Calu3 (cell line): ENCODE measurements at regions not wholly inside any gene's neighbourhood (a gene's known extent, or its start where the extent isn't known, plus 50 kb on each side); places are given as distances from the start of the nearest gene placed in this dataset.

Source experiments
- BruUV-seq: library from RNA; stranded (reverse); fragments of 400-500 nt; replicated peaks from 2 replicates; lab custom pipeline; 2021; lab: Mats Ljungman, UMichigan
- CTCF ChIA-PET: fragments of 300-600 bp; sonication (Branson Sonifier 250); formaldehyde crosslinking; loops from one replicate; lab custom pipeline; 2022; ENCODE audit warnings: antibody characterized with exemption; lab: Charles Lee
- DNase-seq: peaks from one replicate; pipeline ENCODE4 v3.0.0; 2022
- H3K27ac Mint-ChIP-seq: one replicate; pipeline ENCODE4 v1.8.0; 2022; ENCODE audit warnings: mixed read lengths; ENCODE audit not compliant: unreplicated experiment
- H3K27me3 Mint-ChIP-seq: one replicate; pipeline ENCODE4 v1.8.0; 2022; ENCODE audit warnings: mixed read lengths; ENCODE audit not compliant: unreplicated experiment
- H3K36me3 Mint-ChIP-seq: one replicate; pipeline ENCODE4 v1.8.0; 2022; ENCODE audit warnings: mild to moderate bottlenecking, moderate library complexity, mixed read lengths; ENCODE audit not compliant: insufficient read depth, unreplicated experiment
- H3K4me1 Mint-ChIP-seq: one replicate; pipeline ENCODE4 v1.8.0; 2022; ENCODE audit warnings: mild to moderate bottlenecking, low read depth, mixed read lengths; ENCODE audit not compliant: unreplicated experiment
- H3K4me3 Mint-ChIP-seq: one replicate; pipeline ENCODE4 v1.8.0; 2022; ENCODE audit warnings: mild to moderate bottlenecking, low read depth, moderate library complexity, mixed read lengths; ENCODE audit not compliant: unreplicated experiment
- H3K9me3 Mint-ChIP-seq: one replicate; pipeline ENCODE4 v1.8.0; 2022; ENCODE audit warnings: low read depth, mixed read lengths; ENCODE audit not compliant: unreplicated experiment
- CTCF ChIP-seq: fragments of 200-600 bp; IDR thresholded peaks from one replicate; pipeline ENCODE4 v1.8.0; 2022; ENCODE audit warnings: antibody characterized with exemption; ENCODE audit not compliant: unreplicated experiment
- intact Hi-C: fragments of 100-400 bp; cut with micrococcal nuclease; formaldehyde crosslinking; loops from one replicate; pipeline ENCODE4 v1.10.0; 2022; ENCODE audit not compliant: unreplicated experiment

DNA sequence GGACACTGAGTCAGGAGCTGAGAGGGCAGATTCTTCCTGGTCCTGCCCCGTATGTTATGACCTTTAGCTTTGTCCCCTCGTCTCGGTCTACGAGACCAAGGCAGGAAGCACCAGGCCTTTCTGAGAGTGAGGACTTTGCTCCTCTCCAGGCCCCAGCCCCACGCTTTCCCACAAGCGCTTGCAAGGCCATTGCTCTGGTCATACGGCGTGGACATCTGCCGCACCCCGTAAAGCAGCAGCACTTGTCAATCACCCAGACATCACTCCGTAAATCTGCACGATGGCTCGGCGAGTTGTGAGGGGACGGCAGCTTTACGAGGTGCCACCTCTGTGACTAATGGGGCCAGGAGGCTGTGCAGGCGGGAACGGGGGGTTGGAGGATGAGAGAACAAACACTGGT lies 100.8 kb upstream of the TWIST2 start:
- no TSS peak for BruUV-seq
- intact Hi-C loops: no loop called here
- Mint-ChIP-seq H3K4me3 (no peak overlapping the region), H3K27me3 (peaks cover 60% of the 10 kb centered on the region), H3K4me1 (no peaks in the 10 kb centered on the region), H3K9me3 (peaks cover 13% of the 10 kb centered on the region), H3K36me3 (peaks cover 5% of the 10 kb centered on the region), H3K27ac (no peak overlapping the region)
- CTCF ChIA-PET: no interaction called here
- no peak for TF ChIP-seq CTCF
- DNase-seq: no peak

DNA sequence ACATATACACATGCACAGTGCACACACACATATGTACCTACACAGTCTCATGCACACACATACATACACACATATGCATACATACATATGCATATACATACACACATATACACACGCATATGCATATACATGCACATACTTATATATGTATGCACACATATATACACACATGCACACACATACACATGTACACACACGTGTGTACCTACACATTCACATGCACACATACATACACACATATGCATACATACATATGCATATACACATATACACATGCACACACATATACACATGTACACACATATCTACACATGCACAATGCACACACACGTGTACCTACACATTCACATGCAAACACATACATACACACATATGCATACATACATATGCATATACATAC lies 100.3 kb upstream of the TWIST2 start:
- CTCF ChIA-PET: no interaction called here
- H3K4me1 Mint-ChIP-seq: no peaks in the 10 kb centered on the region
- no peak for DNase-seq
- H3K36me3 Mint-ChIP-seq: peaks cover 5% of the 10 kb centered on the region
- H3K9me3 Mint-ChIP-seq: peaks cover 13% of the 10 kb centered on the region
- intact Hi-C loops: no loop called here
- no TSS peak for BruUV-seq
- H3K27ac Mint-ChIP-seq: no peak overlapping the region
- no peak overlapping the region for H3K4me3 Mint-ChIP-seq
- H3K27me3 Mint-ChIP-seq: peaks cover 56% of the 10 kb centered on the region
- TF ChIP-seq CTCF: no peak

DNA sequence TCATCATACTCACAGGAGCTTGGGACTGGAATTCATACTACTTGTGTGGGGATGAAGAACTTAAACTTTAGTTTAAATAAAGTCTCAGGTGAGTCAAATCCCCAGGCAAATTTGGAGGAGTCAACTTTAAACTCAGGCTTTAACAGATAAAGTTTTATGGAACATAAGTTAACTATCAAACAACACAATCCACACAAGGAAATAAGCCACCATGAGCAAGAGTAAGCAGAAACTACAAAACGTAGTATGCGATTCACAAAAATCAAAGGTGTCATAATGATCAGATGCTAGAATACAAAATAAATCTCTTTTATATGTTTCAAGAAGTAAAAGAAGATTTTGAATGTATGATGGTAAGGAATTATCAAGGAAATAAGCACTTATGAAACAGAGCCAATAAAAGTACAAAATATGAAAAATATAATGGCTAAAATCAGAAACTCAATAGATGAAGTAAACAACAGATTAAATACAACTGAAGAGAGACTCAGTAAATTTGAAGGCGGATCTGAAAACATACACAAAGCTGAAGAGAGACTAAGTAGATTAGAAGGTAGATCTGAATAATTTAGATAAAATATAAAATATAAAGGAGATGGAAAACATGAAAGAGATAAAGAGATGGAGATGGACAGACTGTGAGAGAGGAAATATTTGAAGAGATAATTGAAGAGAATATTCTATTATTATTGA lies 97.5 kb upstream of the TWIST2 start:
- H3K27me3 Mint-ChIP-seq: peaks cover 43% of the 10 kb centered on the region
- peaks cover 13% of the 10 kb centered on the region for H3K9me3 Mint-ChIP-seq
- TF ChIP-seq CTCF: no peak
- DNase-seq: no peak
- BruUV-seq: no TSS peak
- peaks cover 5% of the 10 kb centered on the region for H3K36me3 Mint-ChIP-seq
- CTCF ChIA-PET: no interaction called here
- H3K27ac Mint-ChIP-seq: no peak overlapping the region
- no peak overlapping the region for H3K4me3 Mint-ChIP-seq
- intact Hi-C loops: no loop called here
- no peaks in the 10 kb centered on the region for H3K4me1 Mint-ChIP-seq

DNA sequence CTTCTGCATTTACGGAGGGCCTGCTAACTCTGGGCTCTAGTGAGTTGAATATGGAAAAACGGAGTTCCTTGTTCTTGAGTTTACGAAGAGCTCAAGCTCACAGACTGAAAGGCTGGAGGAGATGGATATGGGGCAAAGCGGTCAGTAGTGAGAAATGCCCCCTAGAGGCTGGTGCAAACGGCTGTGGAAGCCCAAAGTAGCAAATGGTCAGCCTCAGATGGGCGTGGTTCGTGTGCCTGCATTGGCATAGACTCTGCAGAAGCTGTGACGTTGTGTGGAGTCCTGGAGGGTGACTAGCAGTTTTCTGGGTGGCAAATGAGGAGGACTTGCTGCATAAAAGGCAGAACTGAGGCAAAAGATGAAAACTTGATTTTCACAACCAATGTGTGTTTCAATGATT lies 93.6 kb upstream of the TWIST2 start:
- BruUV-seq: no TSS peak
- H3K4me1 Mint-ChIP-seq: no peaks in the 10 kb centered on the region
- intact Hi-C loops: no loop called here
- peaks cover 56% of the 10 kb centered on the region for H3K27me3 Mint-ChIP-seq
- no peak for TF ChIP-seq CTCF
- CTCF ChIA-PET: interaction anchor here (0.9 kb wide), 1 partner anchor 457 kb away, joined by 3 read pairs; no protein-coding TSS in a partner anchor
- no peak overlapping the region for H3K4me3 Mint-ChIP-seq
- H3K36me3 Mint-ChIP-seq: no peaks in the 10 kb centered on the region
- peaks cover 10% of the 10 kb centered on the region for H3K9me3 Mint-ChIP-seq
- no peak for DNase-seq
- no peak overlapping the region for H3K27ac Mint-ChIP-seq
